ENCODE measurements at regions not wholly inside any gene's neighbourhood (a gene's known extent, or its start where the extent isn't known, plus 50 kb on each side); places are given as distances from the start of the nearest gene placed in this dataset.

- TF ChIP-seq CTCF (IDR thresholded peaks at IDR 0.05) (no peak), POLR2AphosphoS5 (IDR thresholded peaks at IDR 0.05; ENCODE audit: low read depth, low read length) (no peak)
Measured at GRCh38 chr14:101113108-101113612, 209.6 kb upstream of the RTL1 start.

Data from Panc1 (cell line).